Mammary epithelial cell (primary cell): ENCODE measurements at regions not wholly inside any gene's neighbourhood (a gene's known extent, or its start where the extent isn't known, plus 50 kb on each side); places are given as distances from the start of the nearest gene placed in this dataset.

ENCODE experiments used
- EZH2 ChIP-seq: IDR thresholded peaks from 2 replicates; pipeline ENCODE4 v1.6.1; 2012; ENCODE audit warnings: low read length, inconsistent platforms, borderline replicate concordance
- TF ChIP-seq, protein P1 (sequence below), 2 donors: IDR thresholded peaks in 1 of 2; conservative IDR thresholded peaks in 1 of 2; 2 replicates each; pipeline ENCODE4 v1.5.1; 2011 to 2012; ENCODE audit warnings: inconsistent platforms in 2 of 2, low read length in 2 of 2, mild to moderate bottlenecking in 2 of 2, control low read depth in 1 of 2, low read depth in 1 of 2; ENCODE audit not compliant: insufficient read depth in 1 of 2; ENCODE audit errors: extremely low read depth in 1 of 2

DNA sequence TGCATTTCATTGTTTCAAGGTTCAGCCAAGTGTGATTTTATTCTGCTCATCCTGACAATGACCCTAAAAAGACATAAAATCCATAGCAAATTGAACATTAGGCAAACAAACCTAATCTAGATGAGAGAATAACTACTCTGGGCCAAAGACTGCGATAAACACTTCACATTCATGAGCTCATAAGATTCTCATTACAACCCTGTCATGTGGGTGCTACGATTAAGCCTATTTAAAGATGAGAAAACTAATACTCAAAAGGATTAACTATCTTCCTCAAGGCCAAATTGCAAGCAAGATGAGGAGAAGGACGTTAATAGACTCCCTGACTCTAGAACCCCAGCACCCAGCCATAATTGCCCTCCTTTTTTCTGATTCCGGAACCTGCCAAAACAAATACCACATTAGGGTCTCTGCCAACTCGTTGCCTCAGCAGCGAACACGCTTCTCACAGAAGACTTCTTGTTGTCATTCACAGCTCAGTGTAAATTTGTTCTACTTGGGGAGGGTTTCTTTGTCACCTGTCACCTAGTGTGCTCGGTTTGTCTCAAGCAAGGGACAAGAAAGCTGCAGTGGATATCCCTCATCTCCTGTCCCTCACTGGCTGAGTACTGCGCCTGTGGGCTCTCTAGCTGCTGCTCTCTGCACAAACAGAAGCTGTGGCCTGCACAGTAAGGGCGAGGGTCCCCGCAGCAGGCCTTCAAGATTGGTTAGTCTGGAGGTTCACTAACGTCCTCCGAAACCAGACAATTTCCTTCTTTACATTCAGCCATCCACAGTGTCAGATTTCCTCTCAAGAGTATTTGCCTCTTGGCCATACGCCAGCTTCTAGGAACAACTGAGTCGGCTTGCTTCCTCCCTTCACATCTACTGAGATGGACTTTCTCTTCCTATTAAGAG is 200.0 kb upstream of the UBE2E2 start:
- TF ChIP-seq, protein P1, sequence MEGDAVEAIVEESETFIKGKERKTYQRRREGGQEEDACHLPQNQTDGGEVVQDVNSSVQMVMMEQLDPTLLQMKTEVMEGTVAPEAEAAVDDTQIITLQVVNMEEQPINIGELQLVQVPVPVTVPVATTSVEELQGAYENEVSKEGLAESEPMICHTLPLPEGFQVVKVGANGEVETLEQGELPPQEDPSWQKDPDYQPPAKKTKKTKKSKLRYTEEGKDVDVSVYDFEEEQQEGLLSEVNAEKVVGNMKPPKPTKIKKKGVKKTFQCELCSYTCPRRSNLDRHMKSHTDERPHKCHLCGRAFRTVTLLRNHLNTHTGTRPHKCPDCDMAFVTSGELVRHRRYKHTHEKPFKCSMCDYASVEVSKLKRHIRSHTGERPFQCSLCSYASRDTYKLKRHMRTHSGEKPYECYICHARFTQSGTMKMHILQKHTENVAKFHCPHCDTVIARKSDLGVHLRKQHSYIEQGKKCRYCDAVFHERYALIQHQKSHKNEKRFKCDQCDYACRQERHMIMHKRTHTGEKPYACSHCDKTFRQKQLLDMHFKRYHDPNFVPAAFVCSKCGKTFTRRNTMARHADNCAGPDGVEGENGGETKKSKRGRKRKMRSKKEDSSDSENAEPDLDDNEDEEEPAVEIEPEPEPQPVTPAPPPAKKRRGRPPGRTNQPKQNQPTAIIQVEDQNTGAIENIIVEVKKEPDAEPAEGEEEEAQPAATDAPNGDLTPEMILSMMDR (conservative IDR thresholded peaks at IDR 0.05 in 1 of 2, IDR thresholded peaks at IDR 0.05 in 1 of 2; ENCODE audit: extremely low read depth in 1 of 2, insufficient read depth in 1 of 2, low read depth in 1 of 2, low read length in 2 of 2): no peak
- no peak for TF ChIP-seq EZH2
